Amygdala (tissue), 56 donors: ENCODE measurements at regions not wholly inside any gene's neighbourhood (a gene's known extent, or its start where the extent isn't known, plus 50 kb on each side); places are given as distances from the start of the nearest gene placed in this dataset.

Experiments
- DNase-seq, 56 donors: peaks; one replicate each; lab custom pipeline; 2025; lab: John Stamatoyannopoulos, UW

- no peak for DNase-seq
Observed at GRCh38 chr21:38651570-38651969, 153.3 kb upstream of the ERG start.

- DNase-seq: no peak
Observed at GRCh38 chr21:38652396-38652795, 153.3 kb upstream of the ETS2 start.

GRCh38 chr21:38654580-38654979 lies 151.1 kb upstream of the ETS2 start:
- DNase-seq: no peak

DNA sequence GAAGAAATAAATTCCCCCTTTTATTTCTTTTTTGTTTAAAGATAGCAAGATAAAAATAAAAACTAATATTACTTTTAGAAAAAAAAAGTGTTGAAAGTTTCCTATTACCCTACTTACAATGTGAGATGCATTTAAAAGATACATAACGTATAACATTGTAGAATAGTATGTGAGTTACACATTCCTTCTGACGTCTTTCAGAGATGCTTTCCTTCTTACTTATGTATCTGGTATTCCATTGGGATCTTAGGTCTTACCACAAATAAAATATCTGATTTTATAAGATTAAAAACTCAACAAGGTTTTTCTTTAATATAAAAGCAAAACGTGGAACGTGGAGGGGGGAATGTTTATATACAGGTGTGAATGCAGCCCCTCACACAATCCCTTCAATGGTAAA lies 147.2 kb upstream of the ETS2 start:
- no peak for DNase-seq

DNA sequence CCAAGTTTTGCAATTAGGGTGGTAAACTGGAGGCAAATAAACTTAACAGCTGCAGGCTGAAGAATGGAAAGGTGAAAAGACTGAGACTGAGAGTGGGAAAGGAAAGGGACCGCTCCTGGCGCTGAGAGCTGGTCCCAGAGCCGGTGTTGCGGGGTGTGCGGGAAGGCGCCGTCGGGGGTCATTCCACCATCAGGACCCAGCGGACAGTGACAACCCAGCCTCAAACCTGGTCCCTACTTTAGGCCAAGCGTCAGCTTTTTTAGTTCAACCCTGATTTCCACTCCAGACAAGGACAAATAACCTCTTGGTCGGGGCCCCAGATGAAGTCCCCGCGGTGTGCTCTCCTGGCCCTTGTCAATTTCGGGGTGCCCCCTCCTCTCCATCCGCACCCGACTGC lies 145.8 kb upstream of the ETS2 start:
- DNase-seq: no peak

DNA sequence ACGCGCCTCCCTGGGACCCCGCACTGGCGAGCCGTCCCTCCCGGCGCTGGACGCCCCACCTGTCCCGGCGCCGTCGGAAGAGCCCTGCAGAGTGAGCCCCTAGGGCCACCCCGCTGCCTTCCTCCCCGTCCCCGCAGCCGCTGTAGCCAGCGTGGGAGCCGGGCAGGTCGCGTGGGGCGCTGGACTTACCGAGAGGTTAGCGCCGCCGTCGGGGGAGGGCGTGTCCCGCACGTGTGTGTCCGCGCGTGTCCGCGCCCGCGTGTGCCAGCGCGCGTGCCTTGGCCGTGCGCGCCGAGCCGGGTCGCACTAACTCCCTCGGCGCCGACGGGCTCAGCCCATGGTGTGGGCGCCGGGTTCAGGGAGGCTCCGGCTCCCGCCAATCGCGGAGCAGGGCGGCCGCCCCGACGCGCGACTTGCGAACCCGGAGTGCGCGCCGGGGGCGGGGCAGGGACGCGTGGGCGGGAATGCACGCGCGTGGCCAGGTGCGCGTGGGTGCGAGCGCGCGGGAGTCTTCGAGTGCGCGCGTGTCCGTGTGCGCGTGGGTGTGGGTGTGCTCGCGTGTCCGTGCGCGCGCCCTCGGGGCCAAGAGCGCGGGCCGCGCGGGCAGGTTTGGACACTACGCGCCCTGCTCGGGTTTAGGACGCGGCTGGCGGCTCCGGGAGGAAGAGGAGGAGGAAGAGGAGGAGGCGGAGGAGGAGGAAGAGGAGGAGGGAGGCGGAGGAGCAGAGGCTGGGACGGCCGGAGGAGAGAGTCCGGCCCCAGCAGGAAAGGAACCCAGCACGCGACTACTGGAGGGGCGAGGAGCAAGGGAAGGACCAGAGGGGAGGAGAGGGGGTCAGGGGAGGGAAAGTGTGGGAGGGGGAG lies 145.2 kb upstream of the ETS2 start:
- DNase-seq: peak in 2 of 56 donors; percentile 2 to 7

DNA sequence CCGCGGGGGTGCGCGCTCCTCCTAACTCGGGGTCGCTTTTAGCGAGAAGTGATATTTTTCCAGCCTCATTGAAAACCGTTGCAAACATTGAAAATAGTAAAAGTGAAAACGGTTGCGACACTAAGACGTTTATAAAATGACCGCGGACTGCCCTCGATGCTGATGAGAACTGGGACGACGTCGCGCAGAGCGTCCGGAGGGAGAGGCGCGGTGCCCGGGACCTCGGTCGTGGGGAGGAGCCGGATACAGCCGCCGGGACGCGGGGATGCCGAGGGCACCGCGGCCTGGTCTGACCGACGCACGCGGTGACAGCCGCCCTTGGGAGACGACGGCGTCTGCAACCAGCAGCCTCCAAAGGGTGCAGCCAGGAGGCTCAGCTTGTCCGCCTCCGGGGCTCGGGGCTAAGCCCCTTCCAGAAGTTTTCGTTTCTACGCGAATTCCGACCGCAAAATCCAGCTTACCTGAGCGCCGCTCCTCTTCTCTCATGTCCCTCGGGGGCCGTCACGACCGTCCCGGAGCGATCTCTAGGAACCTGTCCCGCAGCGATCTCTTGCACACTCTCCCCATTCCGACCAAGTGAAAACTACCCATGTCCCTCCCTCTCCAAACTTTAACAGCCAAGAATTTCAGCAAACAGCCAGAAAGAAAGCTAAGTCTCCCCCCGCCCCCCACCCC lies 144.4 kb upstream of the ETS2 start:
- no peak for DNase-seq

- no peak for DNase-seq
Observed at GRCh38 chr21:38661889-38662568, 143.7 kb upstream of the ETS2 start.

- no peak for DNase-seq
Observed at GRCh38 chr21:38663282-38663681, 142.4 kb upstream of the ETS2 start.

DNA sequence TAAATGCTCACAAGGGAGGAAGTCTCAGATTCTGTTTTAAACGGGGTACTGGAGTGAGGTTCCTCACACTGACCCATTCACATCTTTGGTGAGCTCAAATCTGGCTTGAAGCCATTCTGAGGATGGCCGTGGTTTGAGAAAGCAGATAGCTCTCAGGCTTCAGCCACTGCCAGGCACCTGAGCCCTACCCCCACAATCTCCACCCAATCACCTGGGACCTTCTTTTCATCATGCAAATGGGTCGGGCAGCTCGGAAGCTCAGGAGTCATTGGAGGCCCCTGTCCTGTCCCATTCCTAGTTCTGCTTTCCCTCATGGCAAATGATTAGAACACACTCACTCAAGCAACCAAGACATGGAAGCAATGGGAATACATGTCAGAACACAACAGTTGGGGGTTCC lies 141.4 kb upstream of the ETS2 start:
- no peak for DNase-seq

GRCh38 chr21:38664841-38665240 lies 140.9 kb upstream of the ETS2 start:
- no peak for DNase-seq

GRCh38 chr21:38667291-38667870 lies 138.3 kb upstream of the ETS2 start:
- no peak for DNase-seq

DNA sequence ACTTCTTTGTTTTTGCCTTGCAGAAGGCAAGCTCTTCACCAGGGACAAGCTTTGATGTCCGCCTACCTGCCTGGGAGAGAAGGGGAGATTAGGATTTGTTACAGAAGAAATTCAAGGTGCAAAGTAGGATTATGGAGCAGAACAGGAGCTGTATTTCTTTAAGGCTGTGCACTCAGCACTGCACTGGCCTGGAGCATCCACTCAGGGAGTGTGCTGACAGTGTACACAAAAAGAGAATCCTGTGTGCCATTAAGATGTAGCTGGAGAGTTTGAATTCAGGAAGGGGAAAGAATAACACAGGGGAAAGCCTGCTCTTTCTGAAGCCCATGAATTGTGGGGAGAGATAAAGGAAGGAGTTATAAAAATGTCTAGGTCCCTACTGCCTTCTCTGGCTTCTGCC lies 137.7 kb upstream of the ETS2 start:
- DNase-seq: no peak

- no peak for DNase-seq
Observed at GRCh38 chr21:38668541-38668940, 137.2 kb upstream of the ETS2 start.

DNA sequence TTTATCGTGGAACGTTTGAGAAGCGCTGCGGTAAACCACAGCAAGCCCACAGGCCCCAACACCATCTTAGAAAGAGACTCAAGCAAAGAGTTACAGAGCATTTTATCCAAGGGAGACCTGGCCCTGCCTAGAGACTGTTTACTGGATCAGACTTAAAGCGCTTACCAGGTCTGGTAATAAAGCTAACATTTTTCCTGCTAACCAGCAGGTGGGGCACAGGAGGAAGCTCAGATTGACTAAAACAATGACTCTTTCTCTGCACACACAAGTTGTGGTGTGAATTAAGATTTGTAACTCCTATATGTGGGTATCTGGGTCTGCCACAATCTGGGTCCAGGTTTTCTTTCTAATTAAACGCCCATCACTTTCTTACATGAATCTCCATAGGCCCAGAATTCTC lies 136.5 kb upstream of the ETS2 start:
- no peak for DNase-seq

DNA sequence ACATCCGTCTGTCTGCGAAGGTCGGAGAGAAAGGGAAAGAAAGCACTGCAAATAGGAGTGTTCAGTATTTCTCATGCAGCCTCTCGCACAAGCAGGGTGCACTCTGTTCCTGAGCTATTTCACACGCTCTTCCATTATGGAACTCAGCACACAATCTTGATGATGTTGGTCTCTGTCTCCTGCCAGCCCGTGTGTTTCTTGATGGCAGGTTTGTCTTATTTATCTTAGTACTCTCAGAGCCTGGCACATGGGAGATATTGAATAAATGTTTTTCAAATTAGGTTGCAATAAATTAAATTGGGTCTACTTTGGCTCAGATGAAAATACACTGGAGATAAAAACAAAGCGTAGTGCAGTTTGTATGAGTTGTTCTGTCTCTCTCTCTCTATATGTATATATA lies 134.9 kb upstream of the ETS2 start:
- DNase-seq: no peak

DNA sequence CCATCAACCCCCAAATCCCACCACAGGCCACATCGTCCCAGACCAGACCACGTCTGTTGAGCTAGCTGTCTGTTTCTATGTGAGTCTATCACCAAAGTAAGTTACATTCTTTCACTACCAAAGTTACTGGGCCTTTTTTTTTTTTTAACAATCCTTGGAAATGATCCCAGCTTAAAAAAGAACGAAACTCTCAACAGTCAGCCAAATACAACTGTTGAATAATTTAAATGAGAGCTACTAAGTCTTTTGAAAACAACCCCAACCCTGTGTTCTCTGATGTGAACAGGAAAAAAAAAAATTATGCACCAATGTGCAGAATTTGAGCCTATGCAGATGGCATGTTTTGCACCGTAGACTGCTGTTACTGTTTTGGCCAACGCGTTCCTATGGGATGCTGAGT lies 134.0 kb upstream of the ETS2 start:
- no peak for DNase-seq

DNA sequence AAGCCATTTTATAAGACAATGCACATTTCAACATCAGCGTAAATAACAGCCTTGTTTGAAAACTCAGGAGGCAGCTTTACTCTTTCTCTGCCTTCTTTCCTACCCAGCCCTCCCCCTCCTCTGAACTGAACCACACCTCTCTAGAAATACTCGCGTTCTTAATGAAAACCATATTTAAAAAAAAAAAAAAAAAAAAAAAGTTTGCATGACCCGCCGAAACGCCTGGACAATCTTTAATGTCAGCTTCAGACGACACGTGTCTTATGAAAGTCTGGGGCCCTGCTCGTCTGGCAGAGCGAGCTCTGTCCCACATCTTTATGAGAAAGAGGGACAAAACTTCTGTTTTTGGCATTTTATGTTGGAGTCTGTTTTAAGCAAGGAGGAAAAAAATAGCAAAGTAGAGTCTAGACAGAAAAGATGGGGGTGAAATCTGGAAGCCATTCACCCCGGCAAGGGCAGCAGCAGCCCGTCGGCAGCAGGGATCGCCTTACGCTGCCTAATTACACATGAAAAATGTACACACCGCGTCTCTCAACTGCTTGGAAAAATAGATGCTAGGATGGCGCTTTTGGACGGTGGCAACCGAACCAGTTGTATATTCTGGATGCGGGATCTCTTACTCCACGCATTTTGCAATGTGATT lies 130.4 kb upstream of the ETS2 start:
- DNase-seq: no peak

- no peak for DNase-seq
Observed at GRCh38 chr21:38678827-38679226, 126.9 kb upstream of the ETS2 start.

DNA sequence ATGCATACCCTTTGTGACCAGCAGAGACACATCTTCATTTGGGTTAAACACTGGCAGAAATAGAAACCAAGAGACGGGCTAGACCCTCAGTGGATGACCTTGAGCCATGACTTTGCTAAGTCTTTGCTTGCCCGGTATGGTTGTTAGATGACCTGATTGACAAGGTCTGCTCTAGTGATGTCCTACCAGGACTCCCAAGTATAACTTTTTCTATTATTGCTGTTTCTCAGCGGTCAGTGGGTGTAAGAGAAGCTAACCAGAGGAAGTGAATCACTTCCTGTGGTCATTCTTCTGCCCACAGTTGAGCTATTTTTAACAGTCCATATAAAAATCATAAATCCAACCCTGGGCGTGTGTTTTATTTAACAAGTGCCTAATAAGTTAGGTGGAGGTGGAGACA lies 126.2 kb upstream of the ETS2 start:
- no peak for DNase-seq

DNA sequence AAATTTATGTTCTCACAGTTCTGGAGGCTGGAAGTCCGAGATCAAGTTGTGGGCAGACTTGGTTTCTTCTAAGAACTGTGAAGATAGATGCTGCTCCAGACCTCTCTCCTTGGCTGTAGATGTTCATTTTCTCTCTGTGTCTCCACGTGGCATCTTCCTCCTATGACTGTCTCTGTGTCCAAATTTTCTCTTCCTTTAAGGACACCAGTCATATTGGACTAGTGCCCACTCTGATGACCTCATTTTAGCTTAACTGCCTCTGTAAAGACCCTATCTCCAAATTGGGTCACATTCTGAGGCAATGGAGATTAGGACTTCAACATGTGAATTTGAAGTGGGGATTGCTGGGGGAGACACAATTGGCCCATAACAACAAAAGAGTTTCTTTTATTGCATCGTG lies 125.3 kb upstream of the ETS2 start:
- DNase-seq: no peak
